Ishikawa (cell line): ENCODE measurements at regions not wholly inside any gene's neighbourhood (a gene's known extent, or its start where the extent isn't known, plus 50 kb on each side); places are given as distances from the start of the nearest gene placed in this dataset.

Experiments
- CEBPB ChIP-seq: IDR thresholded peaks from 2 replicates; pipeline ENCODE4 v1.6.1; 2012
- CREB1 ChIP-seq: IDR thresholded peaks from 2 replicates; pipeline ENCODE4 v1.6.1; 2012; ENCODE audit warnings: low read depth
- EP300 ChIP-seq: IDR thresholded peaks from 2 replicates; pipeline ENCODE4 v1.6.1; 2012; ENCODE audit warnings: borderline replicate concordance
- FOXM1 ChIP-seq: IDR thresholded peaks from 2 replicates; pipeline ENCODE4 v1.6.1; 2012; ENCODE audit warnings: low read depth, borderline replicate concordance
- RAD21 ChIP-seq: IDR thresholded peaks from 2 replicates; pipeline ENCODE4 v1.6.1; 2012; ENCODE audit warnings: low read depth
- TAF1 ChIP-seq: IDR thresholded peaks from 2 replicates; pipeline ENCODE4 v1.6.1; 2012; ENCODE audit warnings: low read depth, mild to moderate bottlenecking
- TCF12 ChIP-seq: IDR thresholded peaks from 2 replicates; pipeline ENCODE4 v1.6.1; 2012; ENCODE audit warnings: low read depth
- TEAD4 ChIP-seq: IDR thresholded peaks from 2 replicates; pipeline ENCODE4 v1.6.1; 2012
- YY1 ChIP-seq: IDR thresholded peaks from 2 replicates; pipeline ENCODE4 v1.6.1; 2012; ENCODE audit warnings: low read depth
- ZBTB7A ChIP-seq: IDR thresholded peaks from 2 replicates; pipeline ENCODE4 v1.6.1; 2012; ENCODE audit warnings: low read depth
- TF ChIP-seq, protein P1 (sequence below): IDR thresholded peaks from 2 replicates; pipeline ENCODE4 v1.6.1; 2012
- TF ChIP-seq, protein P2 (sequence below): IDR thresholded peaks from 2 replicates; pipeline ENCODE4 v1.6.1; 2012; ENCODE audit warnings: low read depth, mild to moderate bottlenecking
- TF ChIP-seq, protein P3 (sequence below): IDR thresholded peaks from 2 replicates; pipeline ENCODE4 v1.6.1; 2012

DNA sequence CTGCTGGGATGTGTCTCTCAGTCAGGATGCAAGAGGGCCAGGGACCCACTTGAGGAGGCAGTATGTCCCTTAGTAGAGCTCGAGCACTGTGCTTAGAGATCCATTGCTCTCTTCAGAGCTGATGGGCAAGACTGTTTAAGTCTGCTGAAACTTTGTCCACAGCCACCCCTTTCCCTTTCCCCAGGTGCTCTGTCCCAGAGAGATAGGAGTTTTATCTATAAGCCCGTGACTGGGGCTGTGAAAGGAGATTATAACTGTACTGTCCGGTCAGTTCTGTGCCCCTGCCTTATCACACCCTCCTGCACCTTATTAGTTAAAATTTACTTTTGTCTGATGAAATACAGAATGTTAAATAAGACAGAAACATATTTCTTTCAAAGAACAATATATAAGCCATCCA, 378.4 kb downstream of the PABPC4L start:
- TF ChIP-seq RAD21: no peak
- TF ChIP-seq, protein P1, sequence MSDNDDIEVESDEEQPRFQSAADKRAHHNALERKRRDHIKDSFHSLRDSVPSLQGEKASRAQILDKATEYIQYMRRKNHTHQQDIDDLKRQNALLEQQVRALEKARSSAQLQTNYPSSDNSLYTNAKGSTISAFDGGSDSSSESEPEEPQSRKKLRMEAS: no peak
- TF ChIP-seq CEBPB: no peak
- TF ChIP-seq, protein P2, sequence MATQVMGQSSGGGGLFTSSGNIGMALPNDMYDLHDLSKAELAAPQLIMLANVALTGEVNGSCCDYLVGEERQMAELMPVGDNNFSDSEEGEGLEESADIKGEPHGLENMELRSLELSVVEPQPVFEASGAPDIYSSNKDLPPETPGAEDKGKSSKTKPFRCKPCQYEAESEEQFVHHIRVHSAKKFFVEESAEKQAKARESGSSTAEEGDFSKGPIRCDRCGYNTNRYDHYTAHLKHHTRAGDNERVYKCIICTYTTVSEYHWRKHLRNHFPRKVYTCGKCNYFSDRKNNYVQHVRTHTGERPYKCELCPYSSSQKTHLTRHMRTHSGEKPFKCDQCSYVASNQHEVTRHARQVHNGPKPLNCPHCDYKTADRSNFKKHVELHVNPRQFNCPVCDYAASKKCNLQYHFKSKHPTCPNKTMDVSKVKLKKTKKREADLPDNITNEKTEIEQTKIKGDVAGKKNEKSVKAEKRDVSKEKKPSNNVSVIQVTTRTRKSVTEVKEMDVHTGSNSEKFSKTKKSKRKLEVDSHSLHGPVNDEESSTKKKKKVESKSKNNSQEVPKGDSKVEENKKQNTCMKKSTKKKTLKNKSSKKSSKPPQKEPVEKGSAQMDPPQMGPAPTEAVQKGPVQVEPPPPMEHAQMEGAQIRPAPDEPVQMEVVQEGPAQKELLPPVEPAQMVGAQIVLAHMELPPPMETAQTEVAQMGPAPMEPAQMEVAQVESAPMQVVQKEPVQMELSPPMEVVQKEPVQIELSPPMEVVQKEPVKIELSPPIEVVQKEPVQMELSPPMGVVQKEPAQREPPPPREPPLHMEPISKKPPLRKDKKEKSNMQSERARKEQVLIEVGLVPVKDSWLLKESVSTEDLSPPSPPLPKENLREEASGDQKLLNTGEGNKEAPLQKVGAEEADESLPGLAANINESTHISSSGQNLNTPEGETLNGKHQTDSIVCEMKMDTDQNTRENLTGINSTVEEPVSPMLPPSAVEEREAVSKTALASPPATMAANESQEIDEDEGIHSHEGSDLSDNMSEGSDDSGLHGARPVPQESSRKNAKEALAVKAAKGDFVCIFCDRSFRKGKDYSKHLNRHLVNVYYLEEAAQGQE: no peak
- TF ChIP-seq FOXM1: no peak
- no peak for TF ChIP-seq TAF1
- no peak for TF ChIP-seq EP300
- TF ChIP-seq TEAD4: no peak
- no peak for TF ChIP-seq YY1
- TF ChIP-seq, protein P3, sequence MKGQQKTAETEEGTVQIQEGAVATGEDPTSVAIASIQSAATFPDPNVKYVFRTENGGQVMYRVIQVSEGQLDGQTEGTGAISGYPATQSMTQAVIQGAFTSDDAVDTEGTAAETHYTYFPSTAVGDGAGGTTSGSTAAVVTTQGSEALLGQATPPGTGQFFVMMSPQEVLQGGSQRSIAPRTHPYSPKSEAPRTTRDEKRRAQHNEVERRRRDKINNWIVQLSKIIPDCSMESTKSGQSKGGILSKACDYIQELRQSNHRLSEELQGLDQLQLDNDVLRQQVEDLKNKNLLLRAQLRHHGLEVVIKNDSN: no peak
- no peak for TF ChIP-seq TCF12
- no peak for TF ChIP-seq CREB1
- no peak for TF ChIP-seq ZBTB7A
